HG02763 (cell line): ENCODE measurements at regions not wholly inside any gene's neighbourhood (a gene's known extent, or its start where the extent isn't known, plus 50 kb on each side); places are given as distances from the start of the nearest gene placed in this dataset.
"Not testable (repeated sequence)": the region's sequence is repeated elsewhere in the genome, so short reads cannot be mapped to it uniquely, and the experiment has no call there.

ENCODE experiments used
- ATAC-seq: cut with Tn5 transposase; IDR thresholded peaks from one replicate; pipeline ENCODE4 v1.9.1; 2021; ENCODE audit warnings: mild to moderate bottlenecking, moderate library complexity; ENCODE audit not compliant: unreplicated experiment

- no peak for ATAC-seq
These were observed 57.4 kb upstream of the ZBTB20 start for GRCh38 chr3:115204475-115204874.

GRCh38 chr3:115208066-115208750 lies 61.1 kb upstream of the ZBTB20 start:
- no peak for ATAC-seq

GRCh38 chr3:115211810-115212492 lies 64.9 kb upstream of the ZBTB20 start:
- ATAC-seq, result no peak

GRCh38 chr3:115212615-115213014 lies 65.5 kb upstream of the ZBTB20 start:
- ATAC-seq, result no peak

GRCh38 chr3:115213052-115213451 lies 66.0 kb upstream of the ZBTB20 start:
- ATAC-seq, result not testable (repeated sequence)

- no peak for ATAC-seq
These were observed 70.2 kb upstream of the ZBTB20 start for GRCh38 chr3:115217292-115217677.

GRCh38 chr3:115217678-115218451 lies 70.8 kb upstream of the ZBTB20 start:
- no peak for ATAC-seq

GRCh38 chr3:115218859-115219258 lies 71.8 kb upstream of the ZBTB20 start:
- no peak for ATAC-seq

- no peak for ATAC-seq
These were observed 77.6 kb upstream of the ZBTB20 start for GRCh38 chr3:115224687-115225086.

GRCh38 chr3:115226844-115227445 lies 79.9 kb upstream of the ZBTB20 start:
- no peak for ATAC-seq

GRCh38 chr3:115227461-115227860 lies 80.4 kb upstream of the ZBTB20 start:
- no peak for ATAC-seq

- ATAC-seq, result no peak
These were observed 81.2 kb upstream of the ZBTB20 start for GRCh38 chr3:115228266-115228665.

- ATAC-seq, result no peak
These were observed 85.1 kb upstream of the ZBTB20 start for GRCh38 chr3:115232167-115232566.

- ATAC-seq, result no peak
These were observed 85.9 kb upstream of the ZBTB20 start for GRCh38 chr3:115233021-115233420.

GRCh38 chr3:115236496-115236895 lies 89.4 kb upstream of the ZBTB20 start:
- no peak for ATAC-seq

GRCh38 chr3:115239717-115240116 lies 92.6 kb upstream of the ZBTB20 start:
- no peak for ATAC-seq

- no peak for ATAC-seq
These were observed 97.3 kb upstream of the ZBTB20 start for GRCh38 chr3:115244350-115244749.

GRCh38 chr3:115245438-115245837 lies 98.3 kb upstream of the ZBTB20 start:
- ATAC-seq, result no peak

GRCh38 chr3:115245899-115246298 lies 98.8 kb upstream of the ZBTB20 start:
- no peak for ATAC-seq

- ATAC-seq, result no peak
These were observed 99.5 kb upstream of the ZBTB20 start for GRCh38 chr3:115246461-115247020.

GRCh38 chr3:115248274-115248673 lies 101.2 kb upstream of the ZBTB20 start:
- no peak for ATAC-seq
